G401 (cell line): ENCODE measurements at regions not wholly inside any gene's neighbourhood (a gene's known extent, or its start where the extent isn't known, plus 50 kb on each side); places are given as distances from the start of the nearest gene placed in this dataset.

Source experiments
- DNase-seq: peaks from one replicate; pipeline ENCODE4 v3.0.0-alpha.2; 2015; ENCODE audit warnings: low spot score
- in situ Hi-C: cut with HindIII; loops from 2 replicates; pipeline ENCODE4 v1.10.0; 2016; ENCODE audit warnings: low sequenced_read_pairs, mixed read lengths

- in situ Hi-C loops = no loop called here
- DNase-seq = no peak
Observed at GRCh38 chr4:180650273-180650672, 1592.9 kb upstream of the TENM3 start.

DNA sequence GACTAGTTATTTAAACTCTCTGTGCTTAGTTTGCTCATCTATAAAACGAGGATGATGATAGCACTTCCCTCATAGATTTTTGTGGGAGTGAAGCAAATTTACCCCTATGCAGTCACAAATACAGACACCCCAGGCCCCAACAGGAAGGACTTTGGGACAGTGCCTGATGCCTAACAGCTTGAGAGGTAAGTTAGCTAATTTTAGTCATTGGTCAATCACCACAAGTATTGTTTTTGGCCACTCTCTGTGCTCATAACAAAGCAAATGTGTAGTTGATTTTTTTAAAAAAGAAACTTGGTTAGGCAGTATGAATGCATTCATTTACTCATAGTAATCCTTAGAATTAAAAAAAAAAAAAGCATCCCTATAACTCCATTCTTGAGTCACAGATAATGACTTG, 1590.7 kb upstream of the TENM3 start:
- in situ Hi-C loops = no loop called here
- DNase-seq = no peak

DNA sequence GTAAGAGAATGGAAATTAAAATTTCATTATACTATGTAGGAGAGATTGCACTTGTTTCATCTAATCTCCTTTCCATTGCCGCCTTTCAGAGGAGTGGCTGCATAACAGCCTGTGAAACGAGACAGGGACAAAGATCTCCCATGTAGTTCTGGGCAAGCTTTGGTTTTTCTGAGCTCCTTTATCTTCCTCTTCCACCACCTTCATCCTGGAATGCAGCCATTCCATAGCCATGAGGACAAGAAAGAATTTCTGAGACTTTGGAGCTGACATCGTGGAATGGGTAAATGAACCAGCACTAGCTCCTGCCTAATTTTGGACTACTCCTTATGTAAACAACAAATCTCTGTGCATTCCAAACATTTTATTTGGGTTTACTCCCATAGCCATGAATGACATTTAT, 1587.3 kb upstream of the TENM3 start:
- DNase-seq = no peak
- in situ Hi-C loops = no loop called here

- in situ Hi-C loops = no loop called here
Observed at GRCh38 chr4:180657881-180658280, 1585.3 kb upstream of the TENM3 start.

DNA sequence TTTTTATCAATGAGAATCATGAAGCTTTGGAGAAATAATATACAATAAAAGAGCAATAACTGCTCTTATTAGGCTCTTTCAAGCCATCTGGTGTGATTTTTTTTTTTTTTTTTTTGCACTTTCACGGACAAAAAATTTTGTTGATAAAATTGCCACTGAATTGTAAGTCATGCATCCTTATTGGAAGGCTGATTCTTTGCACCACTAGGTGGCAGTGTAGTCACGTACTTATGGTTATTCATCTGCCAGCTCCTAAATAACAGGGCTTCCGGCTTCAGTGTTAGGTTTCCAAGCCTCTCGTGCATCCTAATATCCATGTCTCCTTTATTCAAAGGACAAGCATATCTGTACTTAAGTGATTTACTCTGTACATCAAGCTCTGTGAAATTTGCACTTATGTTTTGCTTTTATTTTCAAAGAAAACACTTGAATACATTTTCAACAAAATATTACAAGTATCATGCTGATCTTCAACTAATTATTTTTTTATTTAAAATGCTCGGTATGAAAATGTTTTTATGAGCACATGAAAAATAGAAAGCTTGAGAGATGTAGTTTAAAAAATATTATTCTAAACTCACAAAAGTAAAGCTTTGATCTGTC, 1578.3 kb upstream of the TENM3 start:
- in situ Hi-C loops = no loop called here

More at GRCh38 chr4:180657881-180658280, 1585.3 kb upstream of the TENM3 start:
- DNase-seq = no peak

DNA sequence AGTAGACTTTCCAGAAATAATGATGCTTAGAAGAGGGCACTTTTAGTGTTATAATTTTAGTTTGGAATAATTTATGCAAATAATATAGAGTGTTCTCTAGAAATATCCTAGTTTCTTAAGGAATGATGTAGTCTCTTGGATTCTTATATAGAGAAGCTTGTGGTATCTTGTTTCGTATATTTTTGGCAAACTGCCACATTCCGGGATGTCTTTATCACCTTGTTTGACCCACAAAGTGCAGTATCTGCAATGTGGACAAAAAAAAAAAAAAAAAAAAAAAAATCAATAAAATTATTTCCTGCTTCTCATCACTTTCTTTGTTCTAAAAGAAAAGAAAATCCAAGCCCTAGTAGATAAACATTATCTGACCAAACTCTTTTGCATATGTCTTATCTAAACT, 1577.7 kb upstream of the TENM3 start:
- DNase-seq = peak; percentile 20
- in situ Hi-C loops = no loop called here

More for the DNA sequence above, 1578.3 kb upstream of the TENM3 start:
- peak; percentile 92 for DNase-seq

GRCh38 chr4:180665994-180666824, 1577.0 kb upstream of the TENM3 start:
- peak; percentile 73 for DNase-seq
- in situ Hi-C loops = no loop called here

GRCh38 chr4:180668732-180669131, 1574.5 kb upstream of the TENM3 start:
- in situ Hi-C loops = no loop called here
- no peak for DNase-seq

DNA sequence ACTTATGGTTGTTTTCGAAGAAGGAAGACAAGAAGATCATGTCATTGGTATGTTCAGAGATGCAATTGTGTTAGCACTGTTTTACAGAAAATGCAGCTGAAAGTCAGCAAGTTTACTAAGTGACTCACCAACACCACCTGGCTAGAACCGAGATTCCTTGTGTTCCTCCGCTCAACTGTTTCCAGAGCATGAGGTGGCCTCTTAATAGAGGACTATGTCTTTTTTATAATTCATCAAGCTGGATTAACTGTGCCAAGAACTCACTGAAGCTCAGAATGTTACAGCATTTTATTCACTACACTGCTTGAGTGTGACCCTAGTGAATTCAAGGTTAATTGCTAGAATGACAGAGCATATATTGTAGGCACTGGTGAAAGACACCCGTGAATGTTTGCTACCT, 1573.5 kb upstream of the TENM3 start:
- in situ Hi-C loops = no loop called here
- DNase-seq = no peak

GRCh38 chr4:180674619-180675358, 1568.4 kb upstream of the TENM3 start:
- in situ Hi-C loops = no loop called here
- DNase-seq = peak; percentile 20

- in situ Hi-C loops = no loop called here
- no peak for DNase-seq
Observed at GRCh38 chr4:180675359-180675650, 1567.9 kb upstream of the TENM3 start.

DNA sequence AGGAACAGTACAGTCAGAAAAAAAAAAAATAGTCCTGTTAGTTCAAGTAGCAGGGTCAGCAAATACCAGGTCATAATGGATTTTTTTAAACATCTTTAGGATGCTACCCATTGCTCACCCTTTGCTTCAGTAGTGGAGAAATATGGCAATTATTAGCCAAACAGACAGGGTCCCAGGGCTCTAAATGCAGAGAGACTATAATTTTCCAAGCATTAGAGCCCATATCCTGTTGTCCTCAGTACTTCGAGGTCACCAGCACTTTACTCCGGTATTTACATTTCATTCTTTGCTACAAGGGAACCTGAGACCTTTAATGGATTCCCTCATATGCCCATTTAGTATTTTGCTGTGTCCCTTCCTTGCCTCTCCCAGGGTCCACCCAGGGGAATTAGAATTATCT, 1562.9 kb upstream of the TENM3 start:
- in situ Hi-C loops = no loop called here
- DNase-seq = no peak

DNA sequence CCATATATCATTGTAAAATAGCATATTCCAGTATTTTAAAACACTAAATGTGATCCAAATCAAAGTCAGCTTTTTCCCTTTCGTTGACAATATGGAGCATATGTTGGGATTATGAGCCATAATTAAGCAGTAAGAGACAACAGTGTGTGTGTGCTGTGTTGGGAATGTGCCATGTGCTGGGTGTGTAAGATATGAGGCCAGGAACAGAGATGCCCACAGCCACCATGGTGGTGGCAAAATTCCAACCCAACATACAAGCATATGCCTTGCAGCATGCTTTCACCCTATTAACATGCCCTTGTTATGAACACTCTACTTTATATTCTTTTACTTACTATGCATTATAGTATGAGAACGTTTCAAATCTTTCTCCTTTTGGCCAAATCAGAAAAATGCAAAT, 1560.4 kb upstream of the TENM3 start:
- peak; percentile 64 for DNase-seq
- in situ Hi-C loops = no loop called here

DNA sequence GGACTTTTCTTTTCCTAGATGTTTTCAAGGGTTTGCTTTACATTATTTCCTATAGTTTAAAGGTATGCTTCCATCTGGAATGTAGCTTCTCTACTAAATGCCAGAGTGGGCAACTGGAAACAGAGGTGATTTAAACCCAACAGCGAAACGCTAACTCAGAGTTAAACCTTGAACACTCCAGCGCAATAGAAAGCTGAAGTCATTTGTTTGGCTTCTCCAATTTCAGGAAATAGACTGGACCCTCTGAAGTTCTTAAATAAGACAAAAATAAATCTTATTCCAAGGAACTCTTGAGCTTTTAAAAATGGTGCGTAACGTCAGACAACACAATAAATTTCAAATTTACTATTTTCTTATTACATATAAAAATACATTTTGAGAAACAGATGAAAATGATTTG, 1560.0 kb upstream of the TENM3 start:
- no peak for DNase-seq
- in situ Hi-C loops = no loop called here

DNA sequence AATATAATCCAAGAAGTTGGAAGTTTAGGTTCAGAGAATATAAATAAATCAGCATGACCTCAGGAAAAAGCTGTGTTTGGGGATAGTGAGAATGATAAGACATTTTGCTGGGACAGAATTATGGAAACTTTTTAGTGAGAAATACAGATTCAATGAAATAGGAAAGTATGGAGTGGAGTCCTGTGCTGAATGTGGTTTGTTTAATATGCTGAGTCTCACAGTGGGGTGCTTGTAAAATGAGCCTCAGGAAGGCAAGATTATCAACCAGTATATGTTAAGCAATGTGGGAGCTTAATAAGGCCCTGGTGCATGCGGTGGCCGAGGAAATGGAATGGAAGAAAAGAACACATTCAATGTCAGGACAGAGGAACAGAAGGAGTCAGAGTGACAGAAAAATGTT, 1554.7 kb upstream of the TENM3 start:
- in situ Hi-C loops = no loop called here
- DNase-seq = no peak

DNA sequence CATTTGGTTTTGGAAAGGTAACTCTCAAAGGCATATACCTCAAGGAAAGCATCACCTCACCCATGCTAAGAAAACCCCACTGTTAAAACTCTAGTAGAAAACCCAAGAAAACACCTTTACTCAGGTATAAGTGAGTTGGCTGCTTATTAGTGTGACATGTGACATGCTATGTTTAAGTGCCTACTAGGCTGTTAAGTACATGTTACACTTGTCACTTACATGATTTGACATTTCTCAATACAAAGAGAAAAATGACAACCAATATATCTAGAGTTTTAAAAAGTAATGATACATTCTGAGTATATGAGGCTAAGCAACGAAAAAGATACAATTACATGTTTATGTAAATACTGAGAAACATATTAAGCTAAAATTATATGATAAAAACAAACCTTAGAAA, 1548.3 kb upstream of the TENM3 start:
- in situ Hi-C loops = no loop called here
- DNase-seq = no peak

DNA sequence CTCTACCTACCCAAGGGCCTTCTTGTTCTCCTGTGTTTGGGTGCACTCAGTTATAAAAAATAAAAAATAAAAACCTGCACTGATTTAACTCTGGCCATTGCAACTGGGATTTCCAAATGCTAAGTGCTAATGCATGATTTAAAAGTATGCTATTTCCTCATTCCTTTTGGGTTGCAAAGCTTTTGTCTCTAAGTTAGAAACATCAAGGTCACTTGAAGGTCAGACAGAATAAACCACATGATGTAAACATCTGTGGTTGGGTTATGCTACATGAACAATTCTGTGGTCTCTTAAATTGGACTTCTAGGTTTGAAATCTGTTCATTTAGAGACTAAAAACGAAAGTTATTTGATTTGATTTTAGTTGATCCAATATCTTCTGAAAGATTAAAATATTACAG, 1547.4 kb upstream of the TENM3 start:
- DNase-seq = no peak
- in situ Hi-C loops = no loop called here

GRCh38 chr4:180696460-180697092, 1546.6 kb upstream of the TENM3 start:
- no peak for DNase-seq
- in situ Hi-C loops = no loop called here

- DNase-seq = no peak
- in situ Hi-C loops = no loop called here
Observed at GRCh38 chr4:180698550-180699195, 1544.5 kb upstream of the TENM3 start.

- no peak for DNase-seq
- in situ Hi-C loops = no loop called here
Observed at GRCh38 chr4:180706766-180707165, 1536.4 kb upstream of the TENM3 start.
